Mesenchymal stem cell (in vitro differentiated cells and primary cell): ENCODE measurements at regions not wholly inside any gene's neighbourhood (a gene's known extent, or its start where the extent isn't known, plus 50 kb on each side); places are given as distances from the start of the nearest gene placed in this dataset.

Experiments
- DNase-seq: peaks from one replicate; pipeline ENCODE4 v3.0.0-alpha.2; 2013
- H2AFZ ChIP-seq: one replicate; pipeline ENCODE4 v1.6.1; 2013; ENCODE audit warnings: low read depth, mild to moderate bottlenecking, control low read depth, inconsistent platforms, low read length, moderate library complexity
- H2AK5ac ChIP-seq: 2 replicates; pipeline ENCODE4 v1.6.1; 2013; ENCODE audit warnings: low read length, moderate library complexity, mild to moderate bottlenecking, inconsistent platforms; ENCODE audit not compliant: severe bottlenecking
- H2BK120ac ChIP-seq: one replicate; pipeline ENCODE4 v1.6.1; 2013; ENCODE audit warnings: low read depth, mild to moderate bottlenecking, inconsistent platforms, low read length, moderate library complexity
- H2BK12ac ChIP-seq, 2 experiments: one replicate each; pipeline ENCODE4 v1.6.1; 2013; ENCODE audit warnings: inconsistent platforms in 2 of 2, low read length in 2 of 2, mild to moderate bottlenecking in 2 of 2, moderate library complexity in 2 of 2, control low read depth in 1 of 2
- H2BK15ac ChIP-seq: one replicate; pipeline ENCODE4 v1.6.1; 2013; ENCODE audit warnings: mild to moderate bottlenecking, low read depth, inconsistent platforms; ENCODE audit not compliant: poor library complexity, severe bottlenecking
- H2BK5ac ChIP-seq: 2 replicates; pipeline ENCODE4 v1.6.1; 2013; ENCODE audit warnings: low read depth, mild to moderate bottlenecking, low read length, control low read depth, inconsistent platforms; ENCODE audit not compliant: poor library complexity, severe bottlenecking
- H3K14ac ChIP-seq, 2 experiments: one replicate each; pipeline ENCODE4 v1.6.1; 2013; ENCODE audit warnings: inconsistent platforms in 2 of 2, low read length in 2 of 2, control low read depth in 1 of 2, mild to moderate bottlenecking in 1 of 2, moderate library complexity in 1 of 2
- H3K18ac ChIP-seq, 2 experiments: one replicate each; pipeline ENCODE4 v1.6.1; 2013; ENCODE audit warnings: inconsistent platforms in 2 of 2, low read length in 2 of 2, control low read depth in 1 of 2, low read depth in 1 of 2, mild to moderate bottlenecking in 1 of 2
- H3K23ac ChIP-seq, 2 experiments: one replicate each; pipeline ENCODE4 v1.6.1; 2013; ENCODE audit warnings: inconsistent platforms in 2 of 2, low read length in 2 of 2, mild to moderate bottlenecking in 2 of 2, moderate library complexity in 2 of 2, control low read depth in 1 of 2
- H3K27ac ChIP-seq: 2 replicates; pipeline ENCODE4 v1.5.1; 2013; ENCODE audit warnings: mild to moderate bottlenecking, moderate library complexity, low read length, control low read depth, inconsistent platforms; ENCODE audit not compliant: poor library complexity, severe bottlenecking
- H3K27me3 ChIP-seq, 2 experiments: 2 replicates each; pipeline versions ENCODE4 v1.6.1 to v1.7.0; 2013; ENCODE audit warnings: low read length in 2 of 2, mild to moderate bottlenecking in 2 of 2, moderate library complexity in 2 of 2, control low read depth in 1 of 2, inconsistent platforms in 1 of 2; ENCODE audit not compliant: control insufficient read depth in 1 of 2, insufficient read depth in 1 of 2
- H3K36me3 ChIP-seq, 2 experiments: 2 replicates each; pipeline versions ENCODE4 v1.6.1 to v1.7.0; 2013; ENCODE audit warnings: low read length in 2 of 2, control low read depth in 1 of 2, inconsistent platforms in 1 of 2, low read depth in 1 of 2, mild to moderate bottlenecking in 1 of 2; ENCODE audit not compliant: insufficient read depth in 2 of 2, control insufficient read depth in 1 of 2
- H3K4ac ChIP-seq, 2 experiments: one replicate each; pipeline ENCODE4 v1.6.1; 2013; ENCODE audit warnings: inconsistent platforms in 2 of 2, low read length in 2 of 2, mild to moderate bottlenecking in 2 of 2, moderate library complexity in 2 of 2, control low read depth in 1 of 2, low read depth in 1 of 2
- H3K4me1 ChIP-seq: 2 replicates; pipeline ENCODE4 v1.6.1; 2013; ENCODE audit warnings: low read depth, low read length, control low read depth; ENCODE audit not compliant: control insufficient read depth, insufficient read depth
- H3K4me2 ChIP-seq: 2 replicates; pipeline ENCODE4 v1.6.1; 2013; ENCODE audit warnings: low read length, mild to moderate bottlenecking, inconsistent platforms; ENCODE audit not compliant: poor library complexity, severe bottlenecking
- H3K4me3 ChIP-seq, 2 experiments: 2 replicates each; pipeline versions ENCODE4 v1.5.1 to v1.7.0; 2013; ENCODE audit warnings: low read length in 2 of 2, mild to moderate bottlenecking in 2 of 2, control low read depth in 1 of 2, low read depth in 1 of 2; ENCODE audit not compliant: insufficient read depth in 1 of 2
- H3K79me1 ChIP-seq: replicated peaks from 2 replicates; pipeline ENCODE4 v1.6.1; 2013; ENCODE audit warnings: mild to moderate bottlenecking, control low read depth, low read length, inconsistent platforms; ENCODE audit not compliant: poor library complexity, severe bottlenecking
- H3K9ac ChIP-seq: 2 replicates; pipeline ENCODE4 v1.7.0; 2013; ENCODE audit warnings: mild to moderate bottlenecking, low read length, moderate library complexity
- H3K9me3 ChIP-seq: 2 replicates; pipeline ENCODE4 v1.7.0; 2013; ENCODE audit warnings: mild to moderate bottlenecking, low read length; ENCODE audit not compliant: control insufficient read depth
- H4K8ac ChIP-seq: one replicate; pipeline ENCODE4 v1.6.1; 2013; ENCODE audit warnings: inconsistent platforms, mild to moderate bottlenecking, low read length, moderate library complexity
- H4K91ac ChIP-seq: one replicate; pipeline ENCODE4 v1.6.1; 2013; ENCODE audit warnings: mild to moderate bottlenecking, low read length, inconsistent platforms
- WGBS: methylation state at CpG from one replicate; pipeline ENCODE4 v1.1.7; 2013; ENCODE audit warnings: mixed read lengths; 5-methylcytosine and 5-hydroxymethylcytosine counted together

- H2BK12ac ChIP-seq: no peak overlapping the region
- H2BK15ac ChIP-seq: no peak overlapping the region
- DNase-seq: no peak
- no peak overlapping the region for H3K14ac ChIP-seq
- H3K27ac ChIP-seq: no peak overlapping the region
- H2AK5ac ChIP-seq: no peak overlapping the region
- H3K4me1 ChIP-seq: no peaks in the 10 kb centered on the region
- H3K4me2 ChIP-seq: no peak overlapping the region
- no peak overlapping the region for H3K23ac ChIP-seq
- no peak overlapping the region for H4K91ac ChIP-seq
- H3K27me3 ChIP-seq: no peaks in the 10 kb centered on the region
- no peak overlapping the region for H2BK120ac ChIP-seq
- H3K9ac ChIP-seq: no peak overlapping the region
- no peak overlapping the region for H2AFZ ChIP-seq
- H2BK5ac ChIP-seq: no peak overlapping the region
- H3K79me1 ChIP-seq: no peaks in the 10 kb centered on the region
- H3K36me3 ChIP-seq: no peaks in the 10 kb centered on the region
- H3K4ac ChIP-seq: no peak overlapping the region
- no peak overlapping the region for H3K4me3 ChIP-seq
- H3K9me3 ChIP-seq: peaks cover 3% of the 10 kb centered on the region
- no peak overlapping the region for H4K8ac ChIP-seq
- no peak overlapping the region for H3K18ac ChIP-seq
Observed at GRCh38 chr2:6027066-6027465, 334.9 kb downstream of the SOX11 start.

DNA sequence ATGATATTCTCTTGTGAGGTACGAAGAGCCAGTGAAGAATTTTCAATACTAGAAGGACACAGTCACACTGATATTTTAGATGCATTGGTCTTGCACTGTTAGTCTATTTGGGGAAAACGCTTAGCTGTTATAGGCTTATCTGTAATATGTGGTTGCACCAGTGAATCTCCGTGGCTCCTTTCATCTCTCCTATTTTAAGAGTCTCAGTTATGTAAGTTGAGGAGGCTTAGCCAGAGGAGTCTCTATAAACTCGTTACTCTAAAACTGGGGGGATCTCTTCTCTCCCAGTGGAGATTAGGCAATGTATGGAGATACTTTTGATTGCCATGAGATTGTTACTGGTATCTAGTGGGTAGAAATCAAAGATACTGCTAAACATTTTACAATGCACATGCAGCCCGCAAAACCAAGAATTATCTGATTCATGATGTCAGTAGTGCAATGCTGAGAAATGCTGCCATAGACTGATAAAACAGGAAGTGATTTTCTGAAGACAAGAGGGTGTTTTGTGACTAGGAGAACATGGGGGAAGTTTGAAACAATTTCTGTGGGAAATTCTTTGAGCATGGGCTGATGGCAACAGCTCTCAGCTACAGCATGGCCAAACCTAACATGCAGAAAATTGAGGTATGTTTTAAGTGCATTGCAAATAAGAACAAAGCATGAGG is 339.1 kb downstream of the SOX11 start:
- no peak overlapping the region for H2BK12ac ChIP-seq
- no peak overlapping the region for H2BK15ac ChIP-seq
- no peak overlapping the region for H2BK5ac ChIP-seq
- no peak overlapping the region for H3K4ac ChIP-seq
- DNase-seq: no peak
- H3K9me3 ChIP-seq: no peaks in the 10 kb centered on the region
- no peak overlapping the region for H2AK5ac ChIP-seq
- no peaks in the 10 kb centered on the region for H3K4me1 ChIP-seq
- no peak overlapping the region for H4K8ac ChIP-seq
- no peak overlapping the region for H3K4me3 ChIP-seq
- no peak overlapping the region for H2AFZ ChIP-seq
- no peaks in the 10 kb centered on the region for H3K79me1 ChIP-seq
- no peak overlapping the region for H2BK120ac ChIP-seq
- H4K91ac ChIP-seq: no peak overlapping the region
- no peak overlapping the region for H3K14ac ChIP-seq
- no peak overlapping the region for H3K23ac ChIP-seq
- no peak overlapping the region for H3K27ac ChIP-seq
- no peaks in the 10 kb centered on the region for H3K36me3 ChIP-seq
- H3K9ac ChIP-seq: no peak overlapping the region
- no peak overlapping the region for H3K4me2 ChIP-seq
- WGBS: 83% methylated on average over 3 of the region's 5 CpGs
- H3K27me3 ChIP-seq: no peaks in the 10 kb centered on the region
- no peak overlapping the region for H3K18ac ChIP-seq

DNA sequence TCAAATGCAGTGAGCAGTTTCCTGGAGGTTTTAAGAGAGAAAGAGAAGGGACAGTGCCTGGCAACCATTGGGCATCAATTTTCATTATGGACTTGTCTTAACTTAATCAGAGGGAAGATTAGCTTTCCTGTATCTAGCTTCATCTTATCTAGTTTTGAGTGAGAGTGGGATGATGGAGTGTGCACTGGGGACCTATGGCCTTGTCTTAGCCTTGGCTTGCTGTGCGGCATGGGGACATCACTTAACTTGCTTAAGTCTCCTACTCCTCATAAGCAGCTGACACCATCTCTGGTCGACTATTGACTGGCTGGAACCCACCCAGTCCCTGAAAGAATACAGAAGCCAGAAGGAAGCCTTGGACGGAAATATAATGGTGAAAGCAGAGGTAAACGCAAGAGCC is 344.0 kb downstream of the SOX11 start:
- Histone ChIP-seq H3K4me3 (no peak overlapping the region), H3K27me3 (no peaks in the 10 kb centered on the region), H3K4me1 (no peaks in the 10 kb centered on the region), H4K91ac (no peak overlapping the region), H3K18ac (no peak overlapping the region), H2BK5ac (no peak overlapping the region), H3K36me3 (no peaks in the 10 kb centered on the region), H3K4ac (no peak overlapping the region), H4K8ac (no peak overlapping the region), H3K4me2 (no peak overlapping the region), H3K23ac (no peak overlapping the region), H3K27ac (no peak overlapping the region), H3K9ac (no peak overlapping the region), H3K79me1 (no peaks in the 10 kb centered on the region), H2BK120ac (no peak overlapping the region), H2BK15ac (no peak overlapping the region), H3K9me3 (no peaks in the 10 kb centered on the region), H2AK5ac (no peak overlapping the region), H2AFZ (no peak overlapping the region), H2BK12ac (no peak overlapping the region), H3K14ac (no peak overlapping the region)
- DNase-seq: no peak
- WGBS: 85% methylated on average over 4 of the region's 4 CpGs

DNA sequence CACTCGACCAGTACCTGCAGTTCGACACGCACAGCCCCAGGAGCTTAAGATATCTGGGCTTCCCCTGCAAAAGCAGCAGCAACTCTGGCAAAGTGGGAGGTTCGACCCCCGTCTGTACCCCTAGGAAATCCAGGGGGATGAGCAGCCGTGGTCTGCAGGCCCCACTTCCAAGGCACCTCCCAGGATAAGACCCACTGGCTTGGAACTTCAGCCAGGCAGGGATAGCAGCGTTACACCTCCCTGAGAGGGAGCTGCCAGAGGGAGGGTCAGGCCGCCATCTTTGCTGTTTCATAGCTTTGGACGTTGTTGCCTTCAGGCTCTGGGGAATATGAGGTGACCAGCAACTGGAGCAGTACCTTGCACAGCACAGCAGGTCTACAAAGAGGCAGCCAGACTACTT is 351.1 kb downstream of the SOX11 start:
- Histone ChIP-seq H2BK120ac (no peak overlapping the region), H3K4me1 (no peaks in the 10 kb centered on the region), H3K79me1 (no peaks in the 10 kb centered on the region), H2BK5ac (no peak overlapping the region), H3K27ac (no peak overlapping the region), H3K14ac (no peak overlapping the region), H3K9me3 (peaks cover 8% of the 10 kb centered on the region), H3K4ac (no peak overlapping the region), H4K91ac (no peak overlapping the region), H3K23ac (no peak overlapping the region), H2AFZ (no peak overlapping the region), H3K18ac (no peak overlapping the region), H2AK5ac (no peak overlapping the region), H3K4me3 (no peak overlapping the region), H3K36me3 (no peaks in the 10 kb centered on the region), H2BK15ac (no peak overlapping the region), H2BK12ac (no peak overlapping the region), H3K9ac (no peak overlapping the region), H4K8ac (no peak overlapping the region), H3K27me3 (no peaks in the 10 kb centered on the region), H3K4me2 (no peak overlapping the region)
- no peak for DNase-seq
- 82% methylated on average over 9 of the region's 9 CpGs for whole genome bisulfite sequencing
